ENCODE measurements at regions not wholly inside any gene's neighbourhood (a gene's known extent, or its start where the extent isn't known, plus 50 kb on each side); places are given as distances from the start of the nearest gene placed in this dataset.
"Not testable (repeated sequence)": the region's sequence is repeated elsewhere in the genome, so short reads cannot be mapped to it uniquely, and the experiment has no call there.

DNA sequence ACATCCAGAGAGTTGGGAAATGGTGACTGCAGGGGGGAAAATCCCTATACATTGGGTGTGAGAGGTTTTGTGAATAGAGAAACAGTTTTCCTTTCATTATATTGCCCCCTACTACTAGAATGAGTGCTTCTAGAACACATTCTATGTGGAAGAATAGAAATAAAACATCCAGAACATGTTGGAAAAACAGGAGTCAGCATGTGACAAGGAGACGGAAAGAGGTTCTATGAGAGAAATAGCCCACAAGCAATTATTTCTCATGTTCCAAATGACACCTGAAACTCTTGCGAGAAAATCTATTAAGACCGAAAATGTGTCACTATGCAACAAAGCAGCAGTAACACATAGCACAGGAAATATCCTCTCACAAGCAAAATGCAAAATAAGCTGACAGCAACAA lies 202.7 kb upstream of the SPOPL start:
- DNase-seq (ENCODE audit: low read depth in 4 of 4, low spot score in 3 of 4) = no peak

DNA sequence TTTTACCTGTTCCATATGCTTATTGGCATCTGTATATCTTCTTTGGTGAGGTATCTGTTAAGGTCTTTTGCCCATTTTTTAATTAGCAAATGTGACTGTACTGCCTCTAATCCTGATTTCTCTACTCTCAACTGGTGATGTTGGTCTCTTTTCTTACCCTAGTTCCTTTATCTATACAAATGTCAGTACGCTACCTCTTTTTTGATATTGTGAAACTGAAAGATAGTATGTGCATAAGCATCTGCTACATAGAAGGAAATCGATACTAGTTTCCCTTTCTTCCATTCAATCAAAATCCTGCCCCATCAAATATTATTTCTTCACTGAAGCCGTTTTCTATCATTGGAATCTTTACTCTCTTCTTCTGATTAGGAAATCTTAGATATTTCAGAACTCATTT lies 194.9 kb upstream of the SPOPL start:
- no peak for DNase-seq (ENCODE audit: low read depth in 4 of 4, low spot score in 3 of 4)

GRCh38 chr2:138307099-138307498 lies 194.5 kb upstream of the SPOPL start:
- no peak for DNase-seq (ENCODE audit: low read depth in 4 of 4, low spot score in 3 of 4)

DNA sequence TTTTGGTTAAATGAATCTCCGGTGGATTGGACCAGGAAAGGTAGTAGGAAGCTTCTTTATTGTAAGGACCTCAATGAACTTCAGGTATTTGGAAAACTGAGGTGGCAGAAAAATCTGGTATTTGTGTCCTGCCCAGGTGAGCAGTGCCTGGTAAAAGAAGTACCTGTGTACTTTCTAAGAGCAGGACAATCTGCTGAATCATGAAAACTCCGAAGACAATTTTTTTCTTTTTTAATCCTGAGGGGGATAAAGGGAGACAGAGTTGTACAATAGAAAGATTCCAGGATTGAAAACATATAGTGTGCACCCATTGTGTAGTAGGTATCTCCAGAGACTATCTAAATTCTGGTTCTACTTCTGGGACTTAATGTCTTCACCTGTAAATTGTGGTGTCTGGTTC lies 191.8 kb upstream of the SPOPL start:
- DNase-seq (ENCODE audit: low read depth in 4 of 4, low spot score in 3 of 4) = no peak

DNA sequence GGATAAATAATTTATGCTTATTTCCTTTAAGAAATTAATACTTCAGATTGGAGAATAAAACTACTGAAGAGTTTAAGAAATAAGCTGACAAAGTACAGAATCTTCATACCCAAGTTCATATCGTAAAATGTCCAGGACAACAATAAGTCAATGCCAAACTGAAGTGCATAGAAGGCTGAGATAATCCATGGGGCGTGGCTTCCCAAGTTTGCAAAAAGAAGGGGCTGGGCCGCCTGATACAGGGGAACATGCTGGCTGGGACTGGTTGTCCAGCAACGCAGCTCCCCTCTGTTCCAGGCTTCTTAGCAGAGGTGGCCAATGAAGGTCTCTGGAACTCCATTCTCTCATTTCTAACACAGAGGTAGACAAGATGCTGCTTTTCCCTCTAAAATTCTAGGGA lies 189.5 kb upstream of the SPOPL start:
- no peak for DNase-seq (ENCODE audit: low read depth in 4 of 4, low spot score in 3 of 4)

- not testable (repeated sequence) for DNase-seq (ENCODE audit: low read depth in 4 of 4, low spot score in 3 of 4)
Observed at GRCh38 chr2:138315619-138316018, 186.0 kb upstream of the SPOPL start.

GRCh38 chr2:138319616-138320015 lies 182.0 kb upstream of the SPOPL start:
- no peak for DNase-seq (ENCODE audit: low read depth in 4 of 4, low spot score in 3 of 4)

DNA sequence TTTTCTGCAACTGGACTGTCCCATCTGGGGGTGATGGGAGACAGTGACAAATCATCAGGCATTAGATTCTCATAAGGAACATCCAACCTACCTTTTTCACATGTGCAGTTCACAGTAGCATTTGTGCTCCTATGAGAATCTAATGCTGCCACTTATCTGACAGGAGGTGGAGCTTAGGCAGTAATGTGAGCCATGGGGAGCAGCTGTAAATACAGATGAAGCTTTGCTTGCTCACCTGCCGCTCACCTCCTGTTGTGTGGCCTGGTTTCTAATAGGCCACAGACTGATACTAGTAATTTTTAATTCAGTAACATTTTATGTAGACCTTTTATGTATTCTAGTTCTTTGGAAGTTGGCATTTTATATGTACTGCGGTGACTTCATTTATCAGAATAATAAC lies 180.1 kb upstream of the SPOPL start:
- no peak for DNase-seq (ENCODE audit: low read depth in 4 of 4, low spot score in 3 of 4)

GRCh38 chr2:138323382-138324067 lies 178.0 kb upstream of the SPOPL start:
- DNase-seq (ENCODE audit: low read depth in 4 of 4, low spot score in 3 of 4) = no peak

GRCh38 chr2:138324068-138324771 lies 177.3 kb upstream of the SPOPL start:
- no peak for DNase-seq (ENCODE audit: low read depth in 4 of 4, low spot score in 3 of 4)

DNA sequence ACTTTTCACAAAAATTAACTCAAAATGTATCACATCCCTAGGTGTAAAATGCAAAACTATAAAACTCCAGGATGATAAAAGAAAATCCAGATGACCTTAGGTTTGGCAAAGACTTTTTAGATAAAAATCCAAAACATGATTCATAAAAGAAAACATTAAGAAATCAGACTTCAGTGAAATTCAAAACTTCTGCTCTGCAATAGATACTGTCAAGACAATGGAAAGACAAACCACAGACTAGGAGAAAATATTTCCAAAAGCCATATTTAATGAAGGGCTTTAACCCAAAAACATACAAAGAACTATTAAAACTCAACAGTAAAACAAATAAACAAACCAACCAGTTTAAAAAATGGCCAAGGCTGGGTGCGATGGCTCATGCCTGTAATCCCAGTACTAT lies 173.6 kb upstream of the SPOPL start:
- no peak for DNase-seq (ENCODE audit: low read depth in 4 of 4, low spot score in 3 of 4)

DNA sequence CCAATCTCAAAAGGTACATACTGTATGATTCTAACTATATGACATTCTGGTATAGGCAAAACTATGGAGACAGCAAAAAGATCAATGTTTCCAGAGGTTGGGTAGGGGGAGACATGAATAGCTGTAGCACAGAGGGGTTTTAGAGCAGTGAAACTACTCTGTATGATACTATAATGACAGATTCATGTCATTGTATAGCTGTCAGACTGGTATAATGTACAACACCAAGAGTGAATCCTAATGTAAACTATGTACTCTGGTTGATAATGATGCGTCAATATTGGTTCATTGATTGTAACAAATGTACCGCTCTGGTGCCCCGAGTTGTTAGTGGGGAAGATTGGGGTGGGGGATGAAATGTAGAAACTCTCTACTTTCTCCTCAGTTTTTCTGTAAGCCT lies 172.4 kb upstream of the SPOPL start:
- DNase-seq (ENCODE audit: low read depth in 4 of 4, low spot score in 3 of 4) = no peak

DNA sequence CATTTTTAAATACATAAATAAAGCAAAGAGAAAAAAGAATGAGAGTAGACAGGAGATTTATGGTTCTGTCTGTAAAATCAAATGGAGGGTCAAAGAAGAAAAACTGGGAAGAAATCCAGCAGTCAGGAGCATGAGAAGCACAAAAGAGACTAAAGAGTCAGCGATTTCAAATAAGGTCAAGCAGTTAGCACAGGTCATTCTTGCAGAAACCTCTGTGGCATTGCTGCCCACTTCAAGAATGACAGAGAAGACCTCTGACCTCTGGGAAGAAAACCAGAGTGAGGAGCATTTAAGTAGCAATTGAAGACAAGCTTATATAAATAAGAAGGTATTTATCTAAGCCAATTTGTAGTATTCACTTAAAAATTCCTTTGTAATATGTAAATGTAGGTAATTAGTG lies 172.0 kb upstream of the SPOPL start:
- DNase-seq (ENCODE audit: low read depth in 4 of 4, low spot score in 3 of 4) = no peak

- DNase-seq (ENCODE audit: low read depth in 4 of 4, low spot score in 3 of 4) = no peak
Observed at GRCh38 chr2:138333121-138333520, 168.4 kb upstream of the SPOPL start.

DNA sequence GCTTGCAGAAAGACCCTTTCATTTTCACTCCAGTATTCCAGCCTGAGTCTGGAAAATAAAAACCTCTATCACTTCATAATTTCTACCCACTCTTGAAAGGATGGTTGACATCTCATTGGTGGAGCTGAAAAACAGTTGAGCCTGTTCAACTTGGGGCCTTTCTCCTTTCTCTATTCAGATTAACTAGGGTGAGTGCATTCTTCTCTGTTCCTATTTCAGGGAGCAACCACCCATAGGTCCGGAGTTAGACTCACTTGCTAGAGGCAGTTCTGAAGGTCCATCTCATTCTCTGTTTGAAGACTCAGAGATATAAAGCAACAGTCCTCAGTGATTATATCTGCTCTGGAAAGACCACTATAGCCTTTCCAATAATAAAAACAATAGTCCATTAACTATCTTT lies 167.9 kb upstream of the SPOPL start:
- DNase-seq (ENCODE audit: low read depth in 4 of 4, low spot score in 3 of 4) = no peak

DNA sequence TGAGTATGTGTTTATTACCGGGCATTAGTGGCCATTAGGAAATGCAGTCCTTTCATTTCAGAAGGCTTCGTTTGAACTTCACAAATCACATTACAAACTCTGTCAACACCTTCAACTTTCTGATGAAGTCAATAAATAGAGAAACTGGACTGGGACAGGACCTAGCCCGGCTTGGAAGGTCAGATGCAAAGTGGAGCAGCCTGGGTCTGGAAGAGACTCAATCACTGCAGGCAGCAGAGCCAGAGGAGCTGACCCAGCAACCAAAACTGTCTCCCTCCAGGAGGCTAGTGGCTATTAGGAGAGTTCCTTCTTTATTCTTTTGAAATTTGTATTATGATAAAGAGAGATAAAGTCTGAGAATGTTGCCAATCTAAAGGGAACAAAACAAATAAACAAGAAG lies 167.2 kb upstream of the SPOPL start:
- no peak for DNase-seq (ENCODE audit: low read depth in 4 of 4, low spot score in 3 of 4)

DNA sequence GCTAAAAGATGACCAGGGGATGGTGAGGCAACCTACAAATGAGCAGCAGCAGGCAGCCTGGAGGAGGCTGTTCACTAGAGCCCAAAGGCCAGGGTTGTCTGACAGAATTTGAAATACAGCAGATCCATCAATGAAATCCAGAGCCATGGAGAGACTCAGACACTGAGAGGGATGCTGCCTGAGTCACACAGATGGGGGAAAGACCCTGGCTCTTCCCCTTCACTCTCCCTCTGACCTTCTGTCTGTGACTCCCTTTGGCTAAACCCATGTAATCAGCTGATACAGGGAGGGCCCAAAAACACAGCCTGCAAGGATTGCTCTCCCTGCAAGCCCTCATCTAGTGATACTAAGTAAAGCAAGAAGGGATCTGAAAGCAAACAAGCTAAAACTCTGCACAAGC lies 166.5 kb upstream of the SPOPL start:
- no peak for DNase-seq (ENCODE audit: low read depth in 4 of 4, low spot score in 3 of 4)

DNA sequence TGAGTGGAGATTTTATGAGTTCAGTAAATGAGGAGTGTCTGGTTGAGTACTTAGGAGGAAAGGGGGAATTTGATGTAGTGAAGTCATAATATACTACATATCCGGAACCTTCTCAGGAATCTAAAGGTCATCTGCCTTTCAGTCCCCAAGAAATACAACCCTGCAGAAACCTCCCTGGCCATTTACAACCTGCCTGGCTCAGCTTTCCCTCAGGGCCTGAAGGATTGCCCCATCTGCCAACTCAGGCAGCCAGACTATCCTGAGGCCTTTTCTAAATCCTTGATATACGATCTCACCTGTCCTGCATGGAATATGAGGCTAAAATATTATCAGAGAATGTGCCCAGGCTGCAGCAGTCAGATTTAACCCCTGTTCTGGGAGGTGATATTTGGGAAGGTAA lies 165.4 kb upstream of the SPOPL start:
- DNase-seq (ENCODE audit: low read depth in 4 of 4, low spot score in 3 of 4) = no peak

- no peak for DNase-seq (ENCODE audit: low read depth in 4 of 4, low spot score in 3 of 4)
Observed at GRCh38 chr2:138355244-138355643, 146.3 kb upstream of the SPOPL start.

DNA sequence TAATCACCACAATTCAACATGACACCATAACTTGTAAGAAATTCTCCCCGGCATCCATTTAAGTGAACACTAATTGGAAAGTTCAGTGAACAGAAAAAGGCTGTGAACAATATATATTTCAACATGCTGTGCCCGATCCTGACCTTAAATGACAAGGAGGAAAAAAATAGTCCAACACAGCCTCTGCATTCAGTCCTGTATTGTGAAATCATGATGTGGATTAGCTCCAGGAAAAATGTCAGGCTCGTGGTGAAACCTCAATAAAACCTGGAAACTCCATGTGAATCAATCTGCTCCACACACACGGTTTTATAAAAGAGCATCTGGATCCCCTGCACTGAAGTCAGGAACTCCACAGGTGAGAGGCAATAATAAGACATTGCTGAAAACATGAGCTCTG lies 145.4 kb upstream of the SPOPL start:
- no peak for DNase-seq (ENCODE audit: low read depth in 4 of 4, low spot score in 3 of 4)

GRCh38 chr2:138359532-138359931 lies 142.0 kb upstream of the SPOPL start:
- no peak for DNase-seq (ENCODE audit: low read depth in 4 of 4, low spot score in 3 of 4)

DNA sequence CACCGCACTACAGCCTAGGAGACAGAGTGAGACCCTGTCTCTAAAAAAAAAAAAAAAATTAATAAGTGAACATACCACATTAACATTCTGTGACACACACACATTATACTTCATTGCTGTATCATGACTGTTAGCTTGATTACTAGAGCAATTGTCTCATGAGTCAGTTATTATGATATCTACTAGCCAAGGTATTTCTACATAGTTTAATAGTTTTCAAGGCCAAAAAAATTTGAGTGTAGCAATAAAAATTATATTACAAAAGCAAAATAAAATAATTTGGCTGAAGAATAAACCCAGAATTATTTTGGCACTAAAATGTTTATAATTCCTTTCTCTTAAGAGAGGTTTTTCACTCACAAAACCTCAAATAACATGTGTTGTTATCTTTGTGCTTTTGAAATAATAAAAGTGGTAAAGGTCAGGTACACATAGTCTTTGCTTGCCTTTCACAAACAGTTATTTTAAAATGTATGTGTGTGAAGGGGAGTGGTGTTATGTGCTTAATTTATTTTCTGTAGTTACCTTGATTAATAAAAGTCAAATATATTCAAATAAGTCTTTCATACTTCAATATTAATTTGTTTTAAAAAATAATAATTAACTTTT lies 136.9 kb upstream of the SPOPL start:
- DNase-seq (ENCODE audit: low read depth in 4 of 4, low spot score in 3 of 4) = no peak
